Inferior parietal cortex (tissue), 1 donor: ENCODE measurements at regions not wholly inside any gene's neighbourhood (a gene's known extent, or its start where the extent isn't known, plus 50 kb on each side); places are given as distances from the start of the nearest gene placed in this dataset.
"Not testable (repeated sequence)": the region's sequence is repeated elsewhere in the genome, so short reads cannot be mapped to it uniquely, and the experiment has no call there.

Experiments used
- DNase-seq: peaks from one replicate; pipeline ENCODE4 v3.0.0-alpha.2; 2016; ENCODE audit errors: extremely low spot score

GRCh38 chr5:71907001-71907588 lies 188.0 kb downstream of the CARTPT start:
- DNase-seq: no peak

GRCh38 chr5:71907608-71908145 lies 188.6 kb downstream of the CARTPT start:
- DNase-seq: no peak

- DNase-seq: no peak
Measured at GRCh38 chr5:71910741-71911140, 191.7 kb downstream of the CARTPT start.

GRCh38 chr5:71912021-71912420 lies 192.9 kb downstream of the CARTPT start:
- no peak for DNase-seq

- no peak for DNase-seq
Measured at GRCh38 chr5:71914281-71914680, 193.0 kb upstream of the MAP1B start.

- no peak for DNase-seq
Measured at GRCh38 chr5:71922584-71923106, 184.6 kb upstream of the MAP1B start.

- no peak for DNase-seq
Measured at GRCh38 chr5:71923755-71924154, 183.5 kb upstream of the MAP1B start.

- no peak for DNase-seq
Measured at GRCh38 chr5:71924325-71924724, 182.9 kb upstream of the MAP1B start.

- DNase-seq: no peak
Measured at GRCh38 chr5:71924980-71925379, 182.3 kb upstream of the MAP1B start.

GRCh38 chr5:71925608-71926091 lies 181.6 kb upstream of the MAP1B start:
- no peak for DNase-seq

- no peak for DNase-seq
Measured at GRCh38 chr5:71929003-71929402, 178.3 kb upstream of the MAP1B start.

GRCh38 chr5:71930554-71930953 lies 176.7 kb upstream of the MAP1B start:
- not testable (repeated sequence) for DNase-seq

- no peak for DNase-seq
Measured at GRCh38 chr5:71932131-71932654, 175.1 kb upstream of the MAP1B start.

GRCh38 chr5:71932655-71933338 lies 174.5 kb upstream of the MAP1B start:
- DNase-seq: peak; percentile 14

GRCh38 chr5:71934322-71934721 lies 173.0 kb upstream of the MAP1B start:
- no peak for DNase-seq

- peak; percentile 62 for DNase-seq
Measured at GRCh38 chr5:71937921-71938698, 169.2 kb upstream of the MAP1B start.

GRCh38 chr5:71938895-71939294 lies 168.4 kb upstream of the MAP1B start:
- no peak for DNase-seq

- DNase-seq: peak; percentile 11
Measured at GRCh38 chr5:71939452-71940230, 167.6 kb upstream of the MAP1B start.

- DNase-seq: no peak
Measured at GRCh38 chr5:71943874-71944273, 163.4 kb upstream of the MAP1B start.

- DNase-seq: no peak
Measured at GRCh38 chr5:71945436-71945835, 161.8 kb upstream of the MAP1B start.

- DNase-seq: no peak
Measured at GRCh38 chr5:71946343-71947030, 160.8 kb upstream of the MAP1B start.
